Left colon (tissue), 2 donors: ENCODE measurements at regions not wholly inside any gene's neighbourhood (a gene's known extent, or its start where the extent isn't known, plus 50 kb on each side); places are given as distances from the start of the nearest gene placed in this dataset.

ENCODE experiments used
- ATAC-seq: fragments of 200-7000 bp; cut with Tn5 transposase; one replicate; pipeline ENCODE4 v1.9.1; 2020; ENCODE audit warnings: mild to moderate bottlenecking, moderate library complexity
- DNase-seq, 2 donors: peaks; one replicate each; pipeline ENCODE4 v3.0.0-alpha.2; 2020
- intact Hi-C, 2 donors: fragments of 100-400 bp; cut with DNase I in 1 of 2; cut with micrococcal nuclease in 1 of 2; formaldehyde crosslinking; loops; one replicate each; pipeline versions ENCODE4 v1.11.2 to v1.14.0; 2022; cut with DNase I, micrococcal nuclease
- donor health status: DM: no; HTN: no; CAD: no.
- donor health status: DM: yes; HTN: yes; CAD: no.

DNA sequence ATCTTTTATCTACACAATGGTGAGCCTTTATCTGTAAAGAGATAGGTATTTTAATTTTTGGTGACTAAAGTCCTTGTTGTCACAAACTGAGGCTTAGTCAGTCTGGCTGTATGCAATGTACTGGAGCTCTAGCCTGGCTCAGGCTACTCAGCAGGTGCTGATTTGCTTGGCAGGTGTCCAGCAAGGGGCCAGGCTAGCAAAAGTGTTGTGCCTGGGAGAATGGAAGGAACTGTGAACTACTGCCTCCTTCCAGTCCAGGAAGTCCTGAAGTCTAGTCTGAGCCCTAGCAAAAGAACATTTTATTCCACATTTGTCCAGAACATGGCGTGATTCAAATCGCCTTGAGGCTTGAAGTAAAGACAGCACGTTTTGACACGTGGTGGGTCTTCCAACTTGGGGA lies 260.5 kb downstream of the CCDC85A start:
- peak; percentile 78 for ATAC-seq
- peak; percentile 69 to 77 for DNase-seq

DNA sequence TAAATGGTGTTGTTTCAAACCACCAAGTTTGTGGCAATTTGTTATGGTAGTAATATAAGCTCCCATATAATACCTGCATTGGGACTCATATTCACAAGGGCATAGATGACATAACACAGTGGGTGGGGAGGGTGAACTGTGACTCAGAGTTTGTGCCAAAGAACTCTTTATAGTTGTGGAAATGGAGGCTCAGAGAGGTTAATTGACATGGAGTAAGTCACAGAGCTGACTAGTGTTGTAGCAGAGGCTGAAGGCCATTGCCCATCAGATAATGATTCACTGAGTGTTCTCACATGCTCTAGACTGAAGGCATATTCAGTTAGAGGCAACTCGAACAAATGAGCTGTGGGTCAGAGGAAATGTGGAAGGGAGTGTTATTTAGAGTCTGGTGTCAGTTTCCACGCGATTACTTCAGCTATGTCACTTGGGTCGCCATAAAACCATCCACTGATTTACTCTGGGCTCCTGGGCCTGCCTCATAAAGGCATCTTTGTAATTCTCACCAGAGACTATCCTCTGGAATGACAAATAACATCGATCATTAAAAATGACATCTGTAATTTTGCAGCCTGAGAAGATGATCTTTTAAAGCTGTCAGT lies 264.7 kb downstream of the CCDC85A start:
- DNase-seq = no peak

More for the DNA sequence above, 260.5 kb downstream of the CCDC85A start:
- intact Hi-C loops = no loop called here

DNA sequence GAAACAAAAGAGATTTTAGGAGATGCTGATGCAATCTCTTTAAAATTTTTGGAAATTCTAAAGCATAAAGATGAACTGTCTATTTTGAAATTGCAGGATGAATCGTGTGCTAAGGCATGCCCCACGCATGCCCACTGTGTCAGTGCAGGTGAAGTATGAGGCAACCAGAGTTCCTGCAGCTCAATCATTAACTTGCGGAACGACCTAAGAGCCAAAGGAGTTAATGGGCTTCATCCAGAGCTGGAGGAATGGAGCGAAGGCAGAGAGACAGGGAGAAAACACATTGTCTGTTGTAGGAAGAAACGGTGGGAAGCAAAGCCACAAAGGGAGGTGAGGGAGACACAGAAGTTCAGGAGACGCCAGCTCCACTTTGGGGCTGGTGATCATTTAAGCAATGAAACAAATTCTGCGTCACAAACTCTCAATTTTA lies 265.2 kb downstream of the CCDC85A start:
- intact Hi-C loops = no loop called here
- DNase-seq = peak; percentile 42 to 75
- ATAC-seq = peak; percentile 95

More for the DNA sequence above, 264.7 kb downstream of the CCDC85A start:
- intact Hi-C loops = no loop called here
- peak; percentile 53 for ATAC-seq

DNA sequence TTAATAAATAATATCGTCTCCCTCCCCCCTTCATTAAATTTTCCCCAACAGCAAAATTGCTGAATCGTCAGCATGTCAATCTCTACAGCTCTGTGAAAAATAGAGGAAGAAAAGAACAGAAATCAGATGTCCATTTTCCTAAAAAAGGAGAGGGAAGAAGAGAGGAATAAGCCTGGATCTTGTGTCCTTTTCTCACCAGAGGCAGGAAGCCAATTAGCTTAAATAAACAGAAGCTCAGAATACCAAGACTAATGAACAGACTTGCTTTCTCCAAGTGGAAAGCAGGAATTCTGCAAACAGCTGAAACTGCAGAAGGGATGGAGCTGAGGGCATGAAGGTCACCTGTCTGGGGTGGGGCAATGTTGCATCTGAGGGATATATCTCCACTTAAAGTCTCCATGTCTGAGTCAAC lies 265.7 kb downstream of the CCDC85A start:
- intact Hi-C loops = no loop called here
- ATAC-seq (peak; percentile 54), DNase-seq (no peak)

DNA sequence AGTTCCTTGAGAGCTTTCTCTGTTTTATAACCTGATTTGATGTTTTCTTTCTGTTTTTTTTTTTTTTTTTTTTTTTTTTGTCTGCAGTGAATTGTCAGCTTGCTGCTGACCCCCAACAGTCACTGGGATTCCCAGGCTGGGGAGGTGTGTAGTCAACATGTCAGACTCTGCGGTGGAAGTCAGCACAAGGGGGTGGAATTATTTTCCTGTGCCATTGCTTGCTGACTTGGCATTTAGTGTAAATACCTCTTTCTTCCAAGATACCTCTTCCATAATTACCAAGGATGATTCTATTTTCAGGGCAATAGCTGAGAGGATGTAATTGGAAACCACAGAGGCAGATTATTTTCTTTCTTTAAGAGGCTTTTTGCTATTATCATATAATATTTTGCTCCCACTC lies 266.3 kb downstream of the CCDC85A start:
- DNase-seq (no peak), ATAC-seq (no peak)
- intact Hi-C loops = no loop called here

DNA sequence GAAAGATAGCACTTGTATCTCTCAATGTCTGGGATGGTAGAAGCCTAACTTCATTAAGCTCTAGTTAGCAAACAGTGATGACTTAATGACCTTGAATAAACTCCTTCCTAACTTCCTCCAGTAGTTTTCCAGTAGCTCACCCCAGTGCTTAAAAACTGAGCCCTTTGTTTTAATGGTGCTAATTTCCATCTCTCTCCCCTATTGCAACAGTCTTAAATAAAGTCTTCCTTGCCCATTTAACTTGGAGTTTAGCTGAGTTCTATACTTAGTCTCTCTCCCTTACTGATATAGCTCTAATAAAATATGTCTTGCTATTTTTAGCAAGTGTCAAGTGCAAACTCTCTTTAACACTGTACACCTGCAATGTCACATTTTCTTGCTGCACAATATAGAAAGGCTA lies 267.0 kb downstream of the CCDC85A start:
- no peak for ATAC-seq

DNA sequence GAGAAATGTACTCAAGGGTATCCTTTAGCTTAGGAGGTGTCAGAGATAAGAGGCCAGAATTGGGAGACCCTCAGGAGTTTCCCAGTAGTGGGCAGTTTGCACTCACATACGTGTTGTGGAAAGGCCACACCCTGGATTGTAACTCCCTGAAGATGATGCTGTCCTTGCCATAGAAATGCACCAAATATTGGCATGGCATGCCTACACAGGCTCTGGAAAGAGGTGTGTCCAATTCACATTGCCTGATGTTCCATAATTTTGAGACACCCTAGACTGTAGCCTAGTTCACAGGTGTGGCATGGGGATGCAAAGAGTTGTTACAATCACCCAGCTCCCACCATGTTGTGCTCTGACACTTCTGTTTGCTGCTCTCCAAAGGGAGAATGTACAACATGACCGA lies 271.9 kb downstream of the CCDC85A start:
- intact Hi-C loops = no loop called here
- no peak for ATAC-seq
- no peak for DNase-seq

More for the DNA sequence above, 267.0 kb downstream of the CCDC85A start:
- intact Hi-C loops = no loop called here
- no peak for DNase-seq

DNA sequence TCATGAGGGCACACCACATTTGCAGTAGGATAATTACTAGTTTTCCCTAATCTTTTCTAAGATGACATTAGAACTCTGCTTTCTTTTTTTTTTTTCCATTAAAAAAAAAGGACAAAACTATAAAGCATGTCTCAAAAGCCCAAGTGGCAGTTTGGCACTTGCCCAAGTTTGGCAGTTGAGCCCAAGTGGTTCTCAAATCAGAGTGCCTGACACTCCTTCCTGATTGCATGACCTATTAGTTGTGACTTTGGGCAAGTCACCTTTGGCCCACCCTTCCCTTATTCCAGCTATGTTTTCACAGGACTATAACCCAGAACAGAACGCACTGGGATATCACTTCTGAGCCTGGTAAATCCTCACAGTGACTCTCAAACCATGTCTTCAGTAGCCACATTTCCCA lies 273.0 kb downstream of the CCDC85A start:
- DNase-seq = no peak
- ATAC-seq = no peak
- intact Hi-C loops = no loop called here

DNA sequence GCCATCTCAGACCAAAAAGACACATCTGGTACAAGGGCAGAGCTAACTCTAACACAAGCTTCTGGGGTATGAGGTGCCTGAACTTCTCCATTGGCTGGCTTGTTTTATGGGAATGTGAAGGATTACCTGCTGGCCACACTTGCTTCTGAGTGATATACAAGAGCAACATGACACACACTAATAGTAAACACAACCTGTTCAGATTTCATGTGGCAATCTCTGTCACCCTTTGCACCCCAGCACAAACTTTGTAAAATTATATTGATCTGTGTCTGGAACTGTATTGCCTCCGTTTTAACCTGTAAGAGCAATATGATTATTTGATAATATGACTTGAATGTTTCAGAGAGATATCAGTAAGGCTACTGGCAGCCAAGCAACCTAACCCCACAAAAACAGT lies 276.7 kb downstream of the CCDC85A start:
- intact Hi-C loops = no loop called here
- DNase-seq (no peak), ATAC-seq (no peak)

DNA sequence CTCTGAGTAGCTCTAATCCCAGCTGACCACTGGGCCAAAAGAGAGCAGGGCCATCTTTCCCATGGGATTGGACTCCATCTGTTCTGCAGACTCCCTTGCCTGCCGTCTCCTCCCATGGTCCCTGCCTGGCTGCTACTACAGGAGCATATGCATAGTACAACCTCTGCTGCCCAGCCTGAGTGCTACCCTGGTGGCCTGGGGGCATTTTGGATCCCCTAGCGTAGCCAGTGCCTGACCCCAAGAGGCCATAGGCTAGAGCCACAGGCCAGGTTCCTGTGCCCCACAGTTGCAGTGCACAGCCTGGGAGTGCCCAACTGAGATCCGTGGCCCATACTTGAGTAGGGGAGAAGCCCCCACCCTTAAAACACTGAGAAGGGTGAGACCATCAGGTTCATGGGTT lies 280.3 kb downstream of the CCDC85A start:
- ATAC-seq (no peak), DNase-seq (no peak)
- intact Hi-C loops = no loop called here

DNA sequence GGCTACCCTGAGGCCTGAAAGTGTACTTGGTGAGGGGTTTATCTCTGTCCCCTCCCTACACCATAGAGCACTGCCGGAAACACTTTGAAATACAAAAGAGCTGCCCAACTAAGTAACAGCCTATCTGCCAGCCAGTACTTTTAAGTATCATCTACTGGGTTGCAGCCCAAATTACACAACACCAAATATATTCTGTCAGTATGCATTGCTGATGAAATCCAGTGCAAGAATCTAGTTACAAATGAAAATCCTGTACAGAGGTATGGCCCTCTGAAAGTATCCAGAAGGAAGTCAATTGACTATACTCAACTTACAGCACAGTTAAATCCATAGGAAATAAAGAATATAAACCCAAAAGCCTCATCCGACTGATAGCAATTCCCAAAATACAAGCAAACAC lies 280.8 kb downstream of the CCDC85A start:
- ATAC-seq (no peak), DNase-seq (no peak)
- intact Hi-C loops = no loop called here

DNA sequence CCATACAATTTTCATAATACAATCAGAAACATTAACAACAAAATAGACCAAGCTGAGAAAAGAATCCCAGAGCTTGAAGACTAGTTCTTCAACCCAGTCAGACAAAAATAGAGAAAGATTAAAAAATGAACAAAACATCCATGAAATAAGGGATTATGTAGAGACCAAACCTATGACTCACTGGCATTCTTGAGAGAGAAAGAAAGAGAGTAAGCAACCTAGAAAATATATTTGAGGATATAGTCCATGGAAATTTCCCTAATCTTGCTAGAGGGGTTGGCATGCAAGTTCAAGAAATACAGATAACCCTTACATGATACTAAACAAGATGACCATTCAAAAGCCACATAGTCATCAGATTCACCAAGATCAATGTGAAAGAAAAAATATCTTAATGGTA lies 281.7 kb downstream of the CCDC85A start:
- intact Hi-C loops = no loop called here
- DNase-seq = no peak
- no peak for ATAC-seq

DNA sequence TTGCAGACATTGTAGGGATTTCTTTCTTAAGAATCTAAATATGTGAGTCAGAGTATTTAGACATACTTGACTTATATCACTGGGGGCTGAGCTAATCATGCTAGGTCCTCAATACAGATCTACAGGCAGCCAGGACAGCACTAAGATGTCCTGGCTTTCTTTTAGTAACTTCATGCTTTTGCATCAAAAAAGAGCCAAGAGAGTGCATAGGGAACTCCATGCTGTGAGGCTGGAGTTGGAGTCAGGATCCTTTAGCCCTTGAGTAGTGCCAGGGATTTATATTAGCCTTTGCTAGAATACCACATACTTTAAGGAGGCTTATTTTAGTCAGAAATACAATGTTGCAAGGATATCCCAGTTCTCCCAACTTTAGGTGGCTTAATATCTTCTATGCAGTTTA lies 289.7 kb downstream of the CCDC85A start:
- intact Hi-C loops = no loop called here
- no peak for DNase-seq
- no peak for ATAC-seq

DNA sequence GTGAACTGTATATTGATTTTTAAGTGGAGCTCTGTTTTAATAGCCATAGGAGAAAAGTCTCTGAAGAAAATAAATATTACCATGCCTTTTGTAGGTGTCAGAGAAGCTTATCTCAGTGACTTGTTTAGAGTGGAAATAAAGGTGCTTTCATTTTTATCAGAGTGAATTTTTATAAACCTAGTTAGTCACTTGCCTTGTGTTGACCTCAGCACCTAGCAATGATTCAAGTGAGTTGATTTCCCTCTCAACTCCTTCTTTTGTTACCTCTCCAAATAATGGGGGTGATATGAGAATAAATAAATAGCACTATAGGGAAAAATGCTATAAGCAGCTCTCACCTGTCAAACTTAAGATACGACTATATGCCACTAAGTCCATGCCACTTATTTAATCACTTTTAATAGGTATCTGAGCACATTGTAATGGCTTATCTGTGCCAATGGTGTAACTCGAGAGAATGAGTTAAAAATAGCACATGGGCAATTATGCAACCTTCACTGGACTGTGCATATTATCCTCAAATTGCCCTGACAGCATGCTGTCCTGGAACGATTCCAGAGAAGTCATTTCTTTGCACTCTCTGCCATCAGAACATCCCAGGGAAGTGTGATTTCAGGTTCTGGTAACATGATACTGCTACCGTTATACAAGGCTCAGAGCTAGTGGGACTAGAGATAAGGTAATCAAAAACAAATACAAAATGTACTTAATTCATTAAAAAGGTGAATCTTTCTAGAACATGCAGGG lies 290.8 kb downstream of the CCDC85A start:
- ATAC-seq (no peak), DNase-seq (no peak)

DNA sequence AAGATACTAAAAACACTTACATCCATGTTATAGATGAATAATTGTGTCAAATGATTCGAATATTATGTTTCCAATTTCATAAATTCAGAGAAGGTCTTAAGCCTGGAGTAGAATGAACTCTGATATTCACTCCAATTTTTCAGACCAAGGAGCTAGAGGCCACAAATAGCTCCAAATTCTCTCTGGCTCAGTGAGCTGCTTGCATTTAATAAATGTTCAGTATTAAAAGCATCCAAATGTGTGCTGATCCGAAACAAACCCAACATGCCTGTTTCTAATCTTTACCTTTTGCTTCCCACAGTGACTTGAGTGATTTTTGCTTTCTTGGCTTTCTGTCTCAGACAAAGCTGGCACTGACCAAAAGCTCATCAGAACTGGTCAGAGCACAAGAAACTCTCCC lies 291.4 kb downstream of the CCDC85A start:
- intact Hi-C loops = no loop called here
- ATAC-seq (no peak), DNase-seq (no peak)

More for the DNA sequence above, 290.8 kb downstream of the CCDC85A start:
- intact Hi-C loops = no loop called here

DNA sequence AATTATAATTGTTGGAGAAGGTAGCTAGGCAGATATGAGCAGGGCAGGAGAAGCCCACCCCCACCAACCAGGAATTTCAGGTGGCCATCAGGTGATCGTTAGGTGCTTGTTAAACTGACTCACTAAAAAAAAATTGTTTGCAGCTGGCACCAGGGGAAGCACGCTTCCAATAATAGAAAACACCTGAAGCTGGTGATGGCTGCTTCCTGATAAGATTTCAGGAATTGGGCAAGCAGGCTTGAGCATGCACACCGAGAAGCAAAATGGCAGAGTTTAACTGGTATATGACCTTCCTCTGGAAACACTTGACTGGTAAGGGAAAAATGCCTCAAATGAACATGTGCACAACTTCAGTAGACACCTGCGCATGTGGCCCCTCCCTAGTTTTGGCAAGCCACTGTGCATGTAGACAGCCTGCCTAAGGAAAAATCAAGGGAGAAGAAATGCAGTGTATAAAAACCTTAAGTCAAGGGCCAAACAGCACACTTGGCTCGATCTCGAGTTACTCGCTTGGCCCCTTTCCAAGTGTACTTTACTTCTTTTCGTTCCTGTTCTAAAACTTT lies 292.8 kb downstream of the CCDC85A start:
- ATAC-seq (no peak), DNase-seq (no peak)

DNA sequence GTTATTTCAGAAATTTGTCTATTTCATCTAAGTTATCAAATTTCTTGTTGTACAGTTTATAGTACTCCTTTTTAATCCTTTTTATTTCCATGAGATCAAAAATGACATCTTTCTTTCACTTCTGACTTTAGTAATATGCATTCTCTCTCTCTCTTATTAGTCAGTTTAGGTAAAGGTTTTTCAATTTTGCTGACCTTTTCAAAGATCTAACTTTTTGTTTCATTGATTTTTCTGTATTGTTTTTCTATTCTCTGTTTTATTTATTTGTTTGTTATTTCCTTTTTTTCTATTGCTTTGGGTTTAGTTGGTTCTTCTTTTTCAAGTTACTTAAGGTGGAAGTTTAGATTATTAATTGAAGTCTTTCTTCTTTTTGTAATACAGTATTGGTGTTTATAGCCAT lies 294.2 kb downstream of the CCDC85A start:
- DNase-seq (no peak), ATAC-seq (no peak)
- intact Hi-C loops = no loop called here

More for the DNA sequence above, 292.8 kb downstream of the CCDC85A start:
- intact Hi-C loops = no loop called here

DNA sequence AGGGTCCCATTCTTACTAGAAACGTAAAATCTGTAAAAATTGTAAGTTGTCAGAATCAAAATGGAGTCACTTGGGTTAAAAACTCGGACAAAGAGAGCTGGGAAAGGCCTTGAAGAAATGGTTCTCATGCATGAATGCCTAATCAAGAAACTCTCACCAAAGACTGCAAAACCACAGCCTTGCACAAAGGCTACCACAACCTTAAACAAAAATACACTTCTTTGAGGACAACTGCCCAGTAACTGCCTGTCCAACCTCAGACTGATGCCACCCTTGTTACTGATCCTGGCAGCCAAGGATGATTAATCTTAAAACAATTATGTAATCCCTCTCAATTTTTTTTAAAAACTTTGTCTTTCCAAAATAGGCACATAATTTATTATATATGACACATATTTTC lies 299.3 kb downstream of the CCDC85A start:
- no peak for DNase-seq
- intact Hi-C loops = no loop called here
- ATAC-seq = no peak

DNA sequence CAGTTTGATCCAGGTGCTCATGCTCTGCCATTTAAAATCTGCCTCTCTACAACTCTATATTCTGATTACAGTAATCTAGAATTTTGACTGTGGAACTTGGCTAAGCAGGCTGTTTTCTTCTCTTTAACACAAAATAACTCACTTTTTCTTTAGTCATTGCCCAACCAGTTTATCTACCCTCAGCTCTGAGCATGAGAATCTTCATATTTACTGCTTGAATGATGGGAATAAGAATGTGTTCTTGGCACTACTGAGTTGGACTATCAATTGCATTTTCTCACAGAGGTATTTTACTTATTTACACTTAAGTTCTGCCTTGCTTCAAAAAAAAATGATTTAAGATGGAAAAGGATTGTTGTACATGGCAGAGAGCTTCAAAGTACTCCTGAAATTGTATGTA lies 301.1 kb downstream of the CCDC85A start:
- DNase-seq (no peak), ATAC-seq (no peak)
- intact Hi-C loops = no loop called here

DNA sequence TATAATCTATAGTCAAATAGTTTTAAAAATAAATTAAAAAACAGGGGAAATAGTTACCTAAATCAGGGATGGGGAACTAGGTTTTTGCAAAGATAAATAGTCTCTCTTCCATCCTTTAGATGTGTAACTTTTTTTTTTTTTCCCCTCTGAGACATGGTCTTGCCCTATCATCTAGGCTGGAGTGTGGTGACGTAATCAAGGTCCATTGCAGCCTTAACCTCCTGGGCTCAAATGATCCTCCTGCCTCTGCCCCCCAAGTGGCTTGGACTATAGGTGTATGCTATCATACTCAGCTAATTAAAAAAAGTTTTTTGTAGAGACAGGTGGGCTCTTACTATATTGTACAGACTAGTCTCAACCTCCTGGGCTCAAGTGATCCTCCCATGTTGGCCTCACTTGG lies 316.5 kb downstream of the CCDC85A start:
- DNase-seq (no peak), ATAC-seq (no peak)
- intact Hi-C loops = no loop called here
